Tibial nerve (tissue), 4 donors: ENCODE measurements at regions not wholly inside any gene's neighbourhood (a gene's known extent, or its start where the extent isn't known, plus 50 kb on each side); places are given as distances from the start of the nearest gene placed in this dataset.
"Not testable (repeated sequence)": the region's sequence is repeated elsewhere in the genome, so short reads cannot be mapped to it uniquely, and the experiment has no call there.

Experiments used
- DNase-seq, 2 donors: peaks; one replicate each; pipeline ENCODE4 v3.0.0-alpha.2; 2019; ENCODE audit warnings: low spot score in 2 of 2
- H3K27ac ChIP-seq, 4 donors: fragments of 200-600 bp; sonication (generic) in 3 of 4; one replicate each; pipeline ENCODE4 v1.5.1; 2017 to 2019; ENCODE audit warnings: mild to moderate bottlenecking in 1 of 4
- H3K27me3 ChIP-seq, 2 donors: fragments of 200-600 bp; sonication (generic) in 1 of 2; one replicate each; pipeline versions ENCODE4 v1.5.1 to v1.6.0; 2017 to 2019
- H3K36me3 ChIP-seq, 3 donors: fragments of 200-600 bp; sonication (generic); one replicate each; pipeline ENCODE4 v1.5.1; 2018 to 2019
- H3K4me1 ChIP-seq, 4 donors: fragments of 200-600 bp; sonication (generic) in 3 of 4; one replicate each; pipeline ENCODE4 v1.5.1; 2017 to 2019
- H3K4me3 ChIP-seq, 4 donors: fragments of 200-600 bp; sonication (generic) in 3 of 4; one replicate each; pipeline ENCODE4 v1.5.1; 2017 to 2019; ENCODE audit warnings: mild to moderate bottlenecking in 1 of 4, moderate library complexity in 1 of 4
- H3K9me3 ChIP-seq, 4 donors: fragments of 200-600 bp; sonication (generic) in 3 of 4; one replicate each; pipeline ENCODE4 v1.5.1; 2017 to 2019
- EP300 ChIP-seq, 2 donors: sonication (generic); formaldehyde crosslinking; IDR thresholded peaks; one replicate each; pipeline ENCODE4 v1.6.1; 2017; ENCODE audit warnings: antibody characterized with exemption in 2 of 2, mild to moderate bottlenecking in 1 of 2
- POLR2A ChIP-seq, 2 donors: fragments of 450-650 bp; IDR thresholded peaks; one replicate each; pipeline ENCODE4 v1.6.1; 2017; ENCODE audit warnings: antibody characterized with exemption in 2 of 2, mild to moderate bottlenecking in 2 of 2, moderate library complexity in 2 of 2
- WGBS, 2 donors: methylation state at CpG; one replicate each; pipeline ENCODE4 v1.1.5; 2018; 5-methylcytosine and 5-hydroxymethylcytosine counted together
- TF ChIP-seq, protein P1 (sequence below), 5 experiments: fragments of 200-600 bp in 3 of 5; fragments of 450-650 bp in 2 of 5; sonication (generic) in 3 of 5; IDR thresholded peaks; one replicate each; pipeline ENCODE4 v1.5.1; 2016 to 2019; ENCODE audit warnings: antibody characterized with exemption in 5 of 5, mild to moderate bottlenecking in 3 of 5, moderate library complexity in 2 of 5

DNA sequence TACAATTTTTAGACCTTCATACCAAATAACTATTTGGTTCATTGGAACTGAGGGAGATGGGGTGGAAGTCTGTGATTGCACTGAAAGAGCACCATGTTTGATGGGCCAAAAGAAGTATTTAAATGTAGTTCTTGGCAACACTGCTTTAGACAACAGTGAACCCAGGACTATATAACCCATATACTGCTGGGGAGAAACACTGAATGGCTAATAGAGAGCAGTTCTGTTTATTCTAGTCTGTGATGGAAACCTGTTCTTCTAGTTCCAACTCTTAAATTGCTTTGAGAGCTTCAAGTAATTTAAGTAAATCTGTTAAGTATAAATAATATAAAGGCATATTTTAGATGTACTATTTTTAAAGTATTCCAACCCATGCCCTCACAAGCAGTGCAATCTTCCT, 96.3 kb downstream of the NIBAN1 start:
- Histone ChIP-seq H3K36me3 (no peaks in the 10 kb centered on the region), H3K27me3 (no peaks in the 10 kb centered on the region), H3K9me3 (no peaks in the 10 kb centered on the region), H3K4me1 (peaks cover 0 to 25% (median 4%) of the 10 kb centered on the region in 4 donors), H3K27ac (no peak overlapping the region), H3K4me3 (no peak overlapping the region)
- no peak for DNase-seq
- TF ChIP-seq POLR2A (IDR thresholded peaks at IDR 0.05) = no peak

DNA sequence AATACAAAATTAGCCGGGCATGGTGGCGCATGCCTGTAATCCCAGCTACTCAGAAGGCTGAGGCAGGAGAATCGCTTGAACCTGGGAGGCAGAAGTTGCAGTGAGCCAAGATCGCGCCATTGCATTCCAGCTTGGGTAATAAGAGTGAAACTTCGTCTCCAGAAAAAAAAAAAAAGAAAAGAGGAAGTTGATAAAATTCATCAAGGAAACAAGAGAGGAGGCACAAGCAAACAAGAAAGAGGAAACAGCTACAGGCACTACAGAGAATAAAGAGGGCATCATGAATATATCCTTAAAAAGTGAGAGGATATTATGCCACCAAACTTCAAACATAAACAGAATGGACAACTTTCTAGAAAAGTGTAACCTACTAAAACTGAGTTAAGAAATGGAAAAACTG, 98.3 kb downstream of the NIBAN1 start:
- TF ChIP-seq EP300 (IDR thresholded peaks at IDR 0.05) = peak in 1 of 2 donors; percentile 33
- H3K9me3 ChIP-seq, H3K4me3 ChIP-seq, DNase-seq, H3K4me1 ChIP-seq, H3K27ac ChIP-seq, H3K36me3 ChIP-seq, H3K27me3 ChIP-seq: not testable (repeated sequence)
- 78 to 83% methylated on average over 6 of the region's 6 CpGs for WGBS, 2 donors

DNA sequence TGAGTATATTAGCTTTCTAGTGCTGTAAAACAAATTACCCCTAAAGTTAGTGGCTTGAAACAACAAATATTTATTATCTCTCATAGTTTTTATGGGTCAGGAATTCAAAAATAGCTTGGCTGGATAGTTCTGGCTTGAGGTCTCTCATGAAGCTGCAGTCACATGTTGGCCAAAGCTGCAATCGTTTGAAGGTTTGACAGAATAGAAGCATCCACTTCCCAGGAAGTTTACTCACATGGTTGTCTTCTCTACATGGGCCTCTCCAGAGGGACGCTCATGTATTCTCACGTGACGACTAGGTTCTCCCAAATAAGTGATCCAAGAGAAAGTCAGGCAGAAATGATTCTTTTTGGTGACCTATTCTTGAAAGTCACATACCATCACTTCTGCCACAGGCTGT, 99.1 kb downstream of the NIBAN1 start:
- Histone ChIP-seq H3K4me1 (peaks cover 0 to 8% (median 0%) of the 10 kb centered on the region in 4 donors), H3K36me3 (no peaks in the 10 kb centered on the region), H3K4me3 (no peak overlapping the region), H3K27me3 (no peaks in the 10 kb centered on the region), H3K27ac (no peak overlapping the region), H3K9me3 (no peaks in the 10 kb centered on the region)
- 75 to 83% methylated on average over 4 of the region's 4 CpGs for WGBS, 2 donors
- TF ChIP-seq, protein P1, sequence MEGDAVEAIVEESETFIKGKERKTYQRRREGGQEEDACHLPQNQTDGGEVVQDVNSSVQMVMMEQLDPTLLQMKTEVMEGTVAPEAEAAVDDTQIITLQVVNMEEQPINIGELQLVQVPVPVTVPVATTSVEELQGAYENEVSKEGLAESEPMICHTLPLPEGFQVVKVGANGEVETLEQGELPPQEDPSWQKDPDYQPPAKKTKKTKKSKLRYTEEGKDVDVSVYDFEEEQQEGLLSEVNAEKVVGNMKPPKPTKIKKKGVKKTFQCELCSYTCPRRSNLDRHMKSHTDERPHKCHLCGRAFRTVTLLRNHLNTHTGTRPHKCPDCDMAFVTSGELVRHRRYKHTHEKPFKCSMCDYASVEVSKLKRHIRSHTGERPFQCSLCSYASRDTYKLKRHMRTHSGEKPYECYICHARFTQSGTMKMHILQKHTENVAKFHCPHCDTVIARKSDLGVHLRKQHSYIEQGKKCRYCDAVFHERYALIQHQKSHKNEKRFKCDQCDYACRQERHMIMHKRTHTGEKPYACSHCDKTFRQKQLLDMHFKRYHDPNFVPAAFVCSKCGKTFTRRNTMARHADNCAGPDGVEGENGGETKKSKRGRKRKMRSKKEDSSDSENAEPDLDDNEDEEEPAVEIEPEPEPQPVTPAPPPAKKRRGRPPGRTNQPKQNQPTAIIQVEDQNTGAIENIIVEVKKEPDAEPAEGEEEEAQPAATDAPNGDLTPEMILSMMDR (IDR thresholded peaks at IDR 0.05) = no peak
- no peak for TF ChIP-seq POLR2A (IDR thresholded peaks at IDR 0.05)
- no peak for TF ChIP-seq EP300 (IDR thresholded peaks at IDR 0.05)
- no peak for DNase-seq

DNA sequence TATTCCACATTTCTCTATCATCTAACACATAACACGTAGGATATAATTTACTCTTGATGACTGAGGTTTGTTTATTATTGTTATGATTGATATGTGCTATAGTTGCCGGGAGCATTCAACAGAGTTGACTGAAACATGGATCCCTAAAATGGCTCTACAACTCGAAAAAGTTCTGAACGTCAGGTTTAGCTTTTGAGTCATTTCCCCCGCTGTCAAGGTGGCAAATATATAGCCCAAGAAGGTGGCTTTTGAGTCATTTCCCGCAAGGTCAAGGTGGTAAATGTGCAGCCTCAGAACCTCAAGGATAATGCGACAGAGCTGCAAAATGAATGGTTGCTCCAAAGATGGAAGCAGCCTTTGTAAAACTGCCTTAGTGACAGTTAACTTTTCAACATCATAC, 104.0 kb downstream of the NIBAN1 start:
- Histone ChIP-seq H3K4me3 (no peak overlapping the region), H3K36me3 (no peaks in the 10 kb centered on the region), H3K27me3 (no peaks in the 10 kb centered on the region), H3K9me3 (no peaks in the 10 kb centered on the region), H3K27ac (no peak overlapping the region), H3K4me1 (peaks cover 0 to 31% (median 0%) of the 10 kb centered on the region in 4 donors)
- TF ChIP-seq EP300 (IDR thresholded peaks at IDR 0.05) = no peak
- TF ChIP-seq, protein P1 (IDR thresholded peaks at IDR 0.05) = no peak
- TF ChIP-seq POLR2A (IDR thresholded peaks at IDR 0.05) = no peak
- WGBS, 2 donors = 82 to 94% methylated on average over 7 of the region's 7 CpGs
- DNase-seq = no peak

DNA sequence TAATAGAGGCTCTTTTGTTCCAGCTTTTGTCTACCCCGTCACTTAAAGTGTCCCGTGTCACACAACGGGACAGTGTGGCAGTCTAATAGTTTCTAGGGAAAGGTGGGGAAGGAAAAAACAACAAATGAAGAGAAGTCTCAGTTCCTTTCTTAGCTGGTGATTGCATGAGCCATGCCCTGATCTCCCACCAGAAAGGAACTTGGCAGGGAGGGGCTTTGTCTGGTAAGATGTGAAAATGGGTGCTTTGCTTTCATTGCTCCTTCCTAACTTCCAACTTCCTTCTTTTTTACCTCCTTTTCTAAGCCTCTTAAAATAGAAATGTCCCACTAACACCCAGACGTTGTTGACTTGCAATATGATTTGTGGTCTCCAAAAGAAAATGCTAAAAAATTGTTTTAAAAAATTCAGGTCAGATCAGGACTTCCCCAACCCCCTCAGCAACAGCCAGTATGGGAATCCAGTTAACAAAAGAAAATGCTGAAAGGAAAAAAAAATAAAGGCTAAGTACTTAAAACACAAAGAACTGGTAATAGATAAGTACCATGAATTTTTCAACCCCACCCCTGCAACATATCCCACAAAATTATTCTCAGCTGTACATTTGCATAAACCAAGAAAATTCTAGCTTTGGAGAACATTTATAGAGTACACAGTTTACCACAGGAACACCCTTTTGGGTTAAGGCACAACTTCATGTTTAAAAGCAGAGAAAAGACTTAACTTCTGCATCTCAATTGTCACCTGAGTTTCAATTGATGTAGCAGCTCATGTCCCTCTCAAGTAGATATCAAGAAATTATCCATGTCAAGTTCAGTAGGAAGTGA, 106.2 kb downstream of the NIBAN1 start:
- Histone ChIP-seq H3K9me3 (no peaks in the 10 kb centered on the region), H3K4me3 (no peak overlapping the region), H3K27me3 (no peaks in the 10 kb centered on the region), H3K36me3 (no peaks in the 10 kb centered on the region), H3K4me1 (peaks cover 0 to 31% (median 0%) of the 10 kb centered on the region in 4 donors), H3K27ac (peak overlapping the region in 3 of 4 donors; percentile 29 to 74 (median 70))
- no peak for DNase-seq
- WGBS, 2 donors = 55 to 64% methylated on average over 4 of the region's 4 CpGs
- TF ChIP-seq, protein P1 (IDR thresholded peaks at IDR 0.05) = no peak
- TF ChIP-seq EP300 (IDR thresholded peaks at IDR 0.05) (no peak), POLR2A (IDR thresholded peaks at IDR 0.05) (no peak)

DNA sequence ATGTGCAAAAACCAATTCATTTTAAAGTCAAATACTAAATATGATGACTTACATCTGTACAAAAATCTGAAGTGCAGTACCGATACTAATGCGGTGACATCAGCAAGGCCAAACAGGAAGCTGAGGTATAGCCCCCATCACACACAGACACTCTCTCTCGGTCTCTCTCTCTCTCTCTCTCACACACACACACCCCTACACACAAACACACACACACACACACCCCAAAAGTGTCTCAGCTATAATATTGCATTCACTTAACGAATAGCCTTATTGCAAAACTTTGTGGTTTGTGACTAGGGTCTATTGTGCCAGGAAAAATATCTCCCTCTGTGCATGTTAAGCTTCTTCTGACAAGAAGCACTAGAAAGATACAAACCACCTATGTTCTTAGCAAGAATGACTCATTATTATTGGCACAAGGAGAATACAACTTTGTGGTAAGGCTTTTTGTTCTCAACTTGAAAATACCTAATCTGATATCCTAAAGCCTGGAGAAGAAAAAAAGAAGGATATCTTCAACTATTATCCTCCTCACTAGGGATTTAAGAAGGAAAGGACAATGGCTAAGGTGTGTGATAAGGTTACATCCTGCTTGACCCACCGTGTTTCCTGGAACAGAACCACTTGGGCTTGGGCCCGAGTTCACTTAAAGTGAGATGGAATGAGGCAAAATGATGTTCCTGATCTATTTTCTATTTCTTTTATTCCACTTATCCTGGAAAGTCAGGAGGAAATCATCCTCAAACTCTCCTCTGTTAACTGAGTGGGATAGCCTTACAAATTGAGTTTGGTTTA, 107.1 kb downstream of the NIBAN1 start:
- H3K4me1 ChIP-seq = peaks cover 0 to 31% (median 0%) of the 10 kb centered on the region in 4 donors
- H3K27ac ChIP-seq = peak overlapping the region in 3 of 4 donors; percentile 29 to 74 (median 70)
- WGBS, 2 donors = 44 to 50% methylated on average over 6 of the region's 6 CpGs
- peak in 1 of 2 donors; percentile 78 for TF ChIP-seq EP300 (IDR thresholded peaks at IDR 0.05)
- TF ChIP-seq, protein P1 (IDR thresholded peaks at IDR 0.05) = no peak
- no peaks in the 10 kb centered on the region for H3K27me3 ChIP-seq
- H3K9me3 ChIP-seq = no peaks in the 10 kb centered on the region
- H3K4me3 ChIP-seq = no peak overlapping the region
- no peaks in the 10 kb centered on the region for H3K36me3 ChIP-seq
- peak in 1 of 2 donors; percentile 31 for DNase-seq
